Ovary (tissue), 7 donors: ENCODE measurements at regions not wholly inside any gene's neighbourhood (a gene's known extent, or its start where the extent isn't known, plus 50 kb on each side); places are given as distances from the start of the nearest gene placed in this dataset.

ENCODE experiments used
- DNase-seq, 5 donors: peaks; one replicate each; pipeline ENCODE4 v3.0.0-alpha.2; 2019 to 2020
- H3K27ac ChIP-seq, 2 donors: fragments of 200-600 bp; one replicate each; pipeline versions ENCODE4 v1.5.1 to v1.8.0; 2019 to 2022
- H3K27me3 ChIP-seq: fragments of 200-600 bp; one replicate; pipeline ENCODE4 v1.8.0; 2022
- H3K36me3 ChIP-seq: fragments of 200-600 bp; sonication (generic); one replicate; pipeline ENCODE4 v1.5.1; 2019
- H3K4me1 ChIP-seq: one replicate; pipeline ENCODE4 v1.8.1; 2013; ENCODE audit warnings: mild to moderate bottlenecking, moderate library complexity; ENCODE audit not compliant: insufficient read depth
- H3K4me3 ChIP-seq: fragments of 200-600 bp; sonication (generic); one replicate; pipeline ENCODE4 v1.5.1; 2017
- H3K9me3 ChIP-seq, 2 donors: fragments of 200-600 bp in 1 of 2; sonication (generic) in 1 of 2; one replicate each; pipeline versions ENCODE4 v1.5.1 to v1.8.1; 2013 to 2019; ENCODE audit warnings: mild to moderate bottlenecking in 1 of 2, moderate library complexity in 1 of 2
- EP300 ChIP-seq: sonication (generic); formaldehyde crosslinking; IDR thresholded peaks from one replicate; pipeline ENCODE4 v1.6.1; 2017; ENCODE audit warnings: antibody characterized with exemption
- POLR2A ChIP-seq: fragments of 450-650 bp; IDR thresholded peaks from one replicate; pipeline ENCODE4 v1.6.1; 2017; ENCODE audit warnings: antibody characterized with exemption, mild to moderate bottlenecking, moderate library complexity
- WGBS, 3 donors: extraction: QIAGEN DNeasy Blood & Tissue Kit in 1 of 3; methylation state at CpG; one replicate each; pipeline versions ENCODE4 v1.1.5 to v1.1.7; 2013 to 2017; 5-methylcytosine and 5-hydroxymethylcytosine counted together
- intact Hi-C, 4 donors: fragments of 100-400 bp; cut with DNase I; formaldehyde crosslinking; loops; one replicate each; pipeline versions ENCODE4 v1.11.0 to v1.15.1; 2022 to 2023
- TF ChIP-seq, protein P1 (sequence below), 3 donors: fragments of 450-650 bp in 2 of 3; fragments of 200-600 bp in 1 of 3; IDR thresholded peaks; one replicate each; pipeline versions ENCODE4 v1.5.1 to v1.8.0; 2016 to 2022; ENCODE audit warnings: antibody characterized with exemption in 3 of 3, mild to moderate bottlenecking in 1 of 3
- donor health status: DM: no; HTN: no; CAD: no; lungs with moderate emphysema.
- donor health status: DM: no; HTN: no; CAD: no.
- donor health status: Bipolar disorder and iron deficiency.
- donor health status: DM: no; HTN: no; CAD: no.
- donor health status: DM: yes; HTN: yes; CAD: no.

DNA sequence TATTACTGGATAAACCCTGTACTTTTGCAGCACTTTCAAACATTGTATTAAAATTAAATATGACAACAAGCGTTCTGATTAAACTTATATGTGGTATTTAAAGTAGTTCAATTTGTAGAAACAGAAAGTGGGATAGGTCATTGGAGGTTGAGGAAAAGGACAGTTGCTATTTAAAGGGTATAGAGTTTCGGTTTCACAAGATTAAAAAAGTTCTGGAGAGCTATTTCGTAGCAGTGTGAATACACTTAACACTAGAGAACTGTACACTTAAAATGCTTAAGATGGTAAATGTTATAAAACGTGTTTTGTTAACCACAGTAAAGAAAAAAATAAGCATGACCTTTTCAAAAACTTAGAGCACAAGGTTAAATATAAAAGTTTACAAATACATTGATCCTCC is 382.1 kb downstream of the BRINP1 start:
- DNase-seq = no peak
- TF ChIP-seq, protein P1, sequence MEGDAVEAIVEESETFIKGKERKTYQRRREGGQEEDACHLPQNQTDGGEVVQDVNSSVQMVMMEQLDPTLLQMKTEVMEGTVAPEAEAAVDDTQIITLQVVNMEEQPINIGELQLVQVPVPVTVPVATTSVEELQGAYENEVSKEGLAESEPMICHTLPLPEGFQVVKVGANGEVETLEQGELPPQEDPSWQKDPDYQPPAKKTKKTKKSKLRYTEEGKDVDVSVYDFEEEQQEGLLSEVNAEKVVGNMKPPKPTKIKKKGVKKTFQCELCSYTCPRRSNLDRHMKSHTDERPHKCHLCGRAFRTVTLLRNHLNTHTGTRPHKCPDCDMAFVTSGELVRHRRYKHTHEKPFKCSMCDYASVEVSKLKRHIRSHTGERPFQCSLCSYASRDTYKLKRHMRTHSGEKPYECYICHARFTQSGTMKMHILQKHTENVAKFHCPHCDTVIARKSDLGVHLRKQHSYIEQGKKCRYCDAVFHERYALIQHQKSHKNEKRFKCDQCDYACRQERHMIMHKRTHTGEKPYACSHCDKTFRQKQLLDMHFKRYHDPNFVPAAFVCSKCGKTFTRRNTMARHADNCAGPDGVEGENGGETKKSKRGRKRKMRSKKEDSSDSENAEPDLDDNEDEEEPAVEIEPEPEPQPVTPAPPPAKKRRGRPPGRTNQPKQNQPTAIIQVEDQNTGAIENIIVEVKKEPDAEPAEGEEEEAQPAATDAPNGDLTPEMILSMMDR (IDR thresholded peaks at IDR 0.05) = no peak
- Histone ChIP-seq H3K36me3 (no peaks in the 10 kb centered on the region), H3K27ac (no peak overlapping the region), H3K9me3 (no peaks in the 10 kb centered on the region), H3K27me3 (no peaks in the 10 kb centered on the region), H3K4me3 (no peak overlapping the region), H3K4me1 (no peaks in the 10 kb centered on the region)
- intact Hi-C loops = no loop called here
- WGBS, 3 donors = 59 to 64% (median 59%) methylated on average over 4 of the region's 4 CpGs

- intact Hi-C loops = no loop called here
- DNase-seq = no peak
- Histone ChIP-seq H3K27me3 (no peaks in the 10 kb centered on the region), H3K36me3 (no peaks in the 10 kb centered on the region), H3K9me3 (no peaks in the 10 kb centered on the region), H3K4me3 (no peak overlapping the region), H3K27ac (no peak overlapping the region), H3K4me1 (no peaks in the 10 kb centered on the region)
- WGBS, 3 donors = 61 to 75% (median 66%) methylated on average over 2 of the region's 2 CpGs
- TF ChIP-seq POLR2A = no peak
- no peak for TF ChIP-seq EP300
- TF ChIP-seq, protein P1 (IDR thresholded peaks at IDR 0.05) = no peak
Measured at GRCh38 chr9:118990949-118991348, 378.3 kb downstream of the BRINP1 start.

GRCh38 chr9:118991366-118992285 is 377.6 kb downstream of the BRINP1 start:
- no peak overlapping the region for H3K4me3 ChIP-seq
- 73 to 79% (median 74%) methylated on average over 3 of the region's 3 CpGs for WGBS, 3 donors
- H3K27ac ChIP-seq = no peak overlapping the region
- DNase-seq = no peak
- H3K9me3 ChIP-seq = no peaks in the 10 kb centered on the region
- no peaks in the 10 kb centered on the region for H3K36me3 ChIP-seq
- TF ChIP-seq POLR2A (no peak), EP300 (no peak)
- TF ChIP-seq, protein P1 (IDR thresholded peaks at IDR 0.05) = no peak
- no peaks in the 10 kb centered on the region for H3K27me3 ChIP-seq
- intact Hi-C loops = no loop called here
- no peaks in the 10 kb centered on the region for H3K4me1 ChIP-seq

DNA sequence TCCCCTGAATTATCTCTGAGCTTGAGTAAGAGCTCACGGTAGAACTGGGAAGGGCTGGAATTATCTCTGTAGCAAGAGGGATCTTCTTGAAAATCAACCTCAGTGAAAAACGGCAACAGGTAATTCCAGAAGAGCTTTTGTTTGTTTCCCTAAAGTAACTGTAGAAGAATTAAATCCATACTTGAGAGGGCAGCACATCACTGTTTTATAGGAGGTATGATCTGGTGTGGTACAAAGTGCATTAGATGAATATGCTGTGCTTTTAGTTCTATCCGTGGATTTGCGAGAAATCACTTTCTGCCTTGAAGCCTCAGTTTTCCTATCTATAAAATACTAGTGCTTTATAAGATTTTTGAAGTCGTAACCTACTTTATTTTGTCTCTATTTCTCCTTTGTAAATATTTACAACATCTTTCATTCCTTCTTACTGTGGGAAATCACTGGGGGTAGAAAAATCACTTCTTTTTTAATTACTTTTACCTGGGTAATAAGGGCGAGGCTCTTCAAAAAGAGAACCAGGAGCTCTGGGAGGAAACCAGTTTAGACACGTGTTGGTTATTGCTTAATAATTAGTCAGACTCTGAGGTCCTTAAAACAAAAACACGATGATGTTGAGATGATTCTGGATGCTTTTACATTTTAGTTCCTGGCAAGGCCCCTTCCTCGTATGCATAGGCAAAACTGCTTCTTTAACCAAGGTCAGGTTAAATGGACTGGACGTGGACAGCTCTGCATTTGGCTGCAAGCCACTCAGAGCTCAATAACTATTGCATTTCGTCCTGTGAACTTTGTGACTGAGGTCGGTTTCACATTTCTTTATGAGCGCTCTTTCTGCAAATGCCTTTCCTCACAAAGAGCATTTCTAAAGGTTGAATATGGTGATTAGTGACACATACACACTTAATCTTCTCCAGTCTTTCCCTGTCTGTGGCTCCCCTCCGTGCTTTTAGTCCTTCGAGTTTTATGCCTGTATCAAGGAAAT is 376.1 kb downstream of the BRINP1 start:
- 32 to 38% (median 33%) methylated on average over 15 of the region's 15 CpGs for WGBS, 3 donors
- no peak for TF ChIP-seq EP300
- TF ChIP-seq, protein P1 (IDR thresholded peaks at IDR 0.05) = no peak
- no peak for TF ChIP-seq POLR2A
- no peaks in the 10 kb centered on the region for H3K27me3 ChIP-seq
- H3K4me1 ChIP-seq = no peaks in the 10 kb centered on the region
- H3K9me3 ChIP-seq = no peaks in the 10 kb centered on the region
- no peak overlapping the region for H3K27ac ChIP-seq
- no peak overlapping the region for H3K4me3 ChIP-seq
- no peaks in the 10 kb centered on the region for H3K36me3 ChIP-seq
- DNase-seq = no peak
- intact Hi-C loops = no loop called here
